ENCODE measurements at regions not wholly inside any gene's neighbourhood (a gene's known extent, or its start where the extent isn't known, plus 50 kb on each side); places are given as distances from the start of the nearest gene placed in this dataset.

DNA sequence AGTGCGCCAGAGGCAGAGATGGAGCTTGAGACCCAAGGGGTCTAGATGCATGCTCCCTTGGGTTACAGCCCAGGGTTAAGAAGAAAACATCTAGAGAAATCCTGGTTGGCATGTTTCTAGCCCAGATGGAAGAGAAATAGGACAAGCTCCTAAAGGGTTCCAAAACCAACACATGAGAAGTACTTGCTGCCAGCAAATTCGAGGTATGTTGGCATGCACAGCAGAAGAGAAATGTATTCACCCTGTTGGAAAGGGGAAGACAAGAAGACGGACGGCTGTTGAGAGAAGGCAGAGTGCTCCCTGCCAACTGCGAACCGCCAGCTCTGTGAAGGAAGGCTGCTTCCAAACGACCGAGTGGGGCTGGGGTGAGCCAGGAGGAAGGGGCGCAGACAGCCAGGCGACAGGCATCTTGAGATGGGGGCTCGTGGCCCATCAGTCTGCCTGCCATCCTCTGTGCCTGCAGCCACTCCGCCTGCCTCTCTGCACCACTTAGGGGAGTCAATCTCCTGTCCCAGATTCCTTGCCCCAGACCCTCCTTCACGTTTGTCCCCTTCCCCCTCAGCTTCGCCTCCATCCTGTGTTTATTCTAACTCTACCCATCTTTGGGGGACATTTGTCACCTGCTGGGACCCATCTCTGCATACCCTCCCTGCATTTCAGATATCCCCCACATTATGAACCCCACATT is 249.2 kb downstream of the CDC5L start:
- ChIA-PET CTCF (interaction anchor here (0.9 to 3.0 kb wide), 5 partner anchors 17 to 1078 kb away, joined by 3 to 15 read pairs (median 9); no protein-coding TSS in a partner anchor), POLR2A (no interaction called here)
- no peaks in the 10 kb centered on the region for H3K4me1 ChIP-seq (ENCODE audit: control insufficient read depth in 1 of 2, insufficient read depth in 2 of 2, low read depth in 1 of 2, low read length in 1 of 2)
- H3K27me3 ChIP-seq (ENCODE audit: insufficient read depth) = no peaks in the 10 kb centered on the region
- no peaks in the 10 kb centered on the region for H3F3A ChIP-seq (replicated peaks; ENCODE audit: insufficient read depth)
- 52% methylated on average over 14 of the region's 14 CpGs for WGBS (ENCODE audit: low lambda C conversion rate)
- no peaks in the 10 kb centered on the region for H3K36me3 ChIP-seq (replicated peaks in 1 of 2; ENCODE audit: control insufficient read depth in 1 of 2, insufficient read depth in 2 of 2, low read length in 1 of 2)
- no peak overlapping the region for H3K4me2 ChIP-seq
- no peak overlapping the region for H3K9ac ChIP-seq
- no peaks in the 10 kb centered on the region for H3K79me2 ChIP-seq (ENCODE audit: insufficient read depth)
- no peaks in the 10 kb centered on the region for H4K20me1 ChIP-seq (ENCODE audit: insufficient read depth)
- TF ChIP-seq FOXJ3 (CRISPR knock-in tag; IDR thresholded peaks at IDR 0.05) = no peak
- no peak for TF ChIP-seq GATA2 (CRISPR knock-in tag; IDR thresholded peaks at IDR 0.05)
- no peak for TF ChIP-seq USF2 (IDR thresholded peaks at IDR 0.05; ENCODE audit: borderline replicate concordance, low read depth, low read length)
- no peak for TF ChIP-seq RXRA (IDR thresholded peaks at IDR 0.05; ENCODE audit: borderline replicate concordance, low read depth)
- DNase-seq = no peak
- no peak overlapping the region for H3K4me3 ChIP-seq (ENCODE audit: low read depth in 2 of 2, low read length in 1 of 2)
- no peak overlapping the region for H3K27ac ChIP-seq (ENCODE audit: low read depth in 2 of 2, low read length in 1 of 2)
- H3K9me2 ChIP-seq = no peaks in the 10 kb centered on the region
- H3K9me3 ChIP-seq = 0 out of 2 replicates have a peak, but pooled peaks cover 3% of the 10 kb centered on the region
- no peak overlapping the region for H2AFZ ChIP-seq (ENCODE audit: low read depth)

DNA sequence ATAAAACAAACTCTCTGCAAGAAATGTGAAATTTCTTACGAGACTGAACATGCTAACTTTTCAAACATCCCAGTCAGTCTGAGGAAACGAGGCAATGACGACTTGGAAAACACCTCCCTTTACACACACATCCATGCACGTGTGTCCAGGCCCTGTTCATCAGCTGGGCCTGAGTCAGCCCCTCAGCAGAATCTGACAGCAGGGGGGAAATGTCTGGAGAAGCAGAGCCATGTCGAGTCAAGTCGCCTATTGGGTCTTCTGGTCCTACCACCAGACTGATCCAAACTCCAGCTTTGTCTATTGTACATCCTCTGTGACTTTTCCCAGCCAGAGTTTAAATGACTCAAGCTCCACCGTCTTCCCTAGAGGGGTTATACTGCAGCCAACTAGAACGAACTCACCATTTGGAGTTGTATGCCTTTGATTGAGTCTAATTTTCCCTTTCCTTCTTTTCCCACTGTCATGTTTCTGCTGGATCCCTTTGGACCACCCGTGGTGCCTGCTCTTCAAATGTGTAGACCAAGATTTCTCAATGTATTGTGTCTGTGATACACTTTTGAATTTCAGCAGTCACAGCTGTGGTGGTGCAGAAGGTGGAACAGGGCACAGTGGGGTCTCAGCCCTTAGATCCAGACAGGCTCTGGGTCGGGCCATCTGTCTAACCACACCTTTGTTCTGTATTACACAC is 254.0 kb downstream of the CDC5L start:
- H3K9me3 ChIP-seq = 0 out of 2 replicates have a peak, but pooled peaks cover 3% of the 10 kb centered on the region
- no peak overlapping the region for H3K4me2 ChIP-seq
- H3K9me2 ChIP-seq = no peaks in the 10 kb centered on the region
- no peaks in the 10 kb centered on the region for H3K36me3 ChIP-seq (replicated peaks in 1 of 2; ENCODE audit: control insufficient read depth in 1 of 2, insufficient read depth in 2 of 2, low read length in 1 of 2)
- ChIA-PET POLR2A (no interaction called here), CTCF (interaction anchor here (1.3 to 1.6 kb wide), 2 partner anchors 11 to 1073 kb away, joined by 3 to 4 read pairs; no protein-coding TSS in a partner anchor)
- no peaks in the 10 kb centered on the region for H4K20me1 ChIP-seq (ENCODE audit: insufficient read depth)
- WGBS (ENCODE audit: low lambda C conversion rate) = 67% methylated on average over 10 of the region's 10 CpGs
- H3F3A ChIP-seq (replicated peaks; ENCODE audit: insufficient read depth) = no peaks in the 10 kb centered on the region
- H3K9ac ChIP-seq = no peak overlapping the region
- H3K4me1 ChIP-seq (ENCODE audit: control insufficient read depth in 1 of 2, insufficient read depth in 2 of 2, low read depth in 1 of 2, low read length in 1 of 2) = no peaks in the 10 kb centered on the region; a peak in 1 of 4 replicates
- H3K27me3 ChIP-seq (ENCODE audit: insufficient read depth) = no peaks in the 10 kb centered on the region
- TF ChIP-seq YY1 (IDR thresholded peaks at IDR 0.05; ENCODE audit: low read depth) (no peak), TCF12 (IDR thresholded peaks at IDR 0.05) (no peak), NFIC (IDR thresholded peaks at IDR 0.05; ENCODE audit: borderline replicate concordance) (no peak), RFX5 (IDR thresholded peaks at IDR 0.05; ENCODE audit: low read length) (no peak), EZH2phosphoT487 (IDR thresholded peaks at IDR 0.05; ENCODE audit: borderline replicate concordance, low read depth) (no peak)
- TF ChIP-seq, protein P1, sequence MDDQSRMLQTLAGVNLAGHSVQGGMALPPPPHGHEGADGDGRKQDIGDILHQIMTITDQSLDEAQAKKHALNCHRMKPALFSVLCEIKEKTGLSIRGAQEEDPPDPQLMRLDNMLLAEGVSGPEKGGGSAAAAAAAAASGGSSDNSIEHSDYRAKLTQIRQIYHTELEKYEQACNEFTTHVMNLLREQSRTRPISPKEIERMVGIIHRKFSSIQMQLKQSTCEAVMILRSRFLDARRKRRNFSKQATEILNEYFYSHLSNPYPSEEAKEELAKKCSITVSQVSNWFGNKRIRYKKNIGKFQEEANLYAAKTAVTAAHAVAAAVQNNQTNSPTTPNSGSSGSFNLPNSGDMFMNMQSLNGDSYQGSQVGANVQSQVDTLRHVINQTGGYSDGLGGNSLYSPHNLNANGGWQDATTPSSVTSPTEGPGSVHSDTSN (IDR thresholded peaks at IDR 0.05) = no peak
- TF ChIP-seq, protein P2, sequence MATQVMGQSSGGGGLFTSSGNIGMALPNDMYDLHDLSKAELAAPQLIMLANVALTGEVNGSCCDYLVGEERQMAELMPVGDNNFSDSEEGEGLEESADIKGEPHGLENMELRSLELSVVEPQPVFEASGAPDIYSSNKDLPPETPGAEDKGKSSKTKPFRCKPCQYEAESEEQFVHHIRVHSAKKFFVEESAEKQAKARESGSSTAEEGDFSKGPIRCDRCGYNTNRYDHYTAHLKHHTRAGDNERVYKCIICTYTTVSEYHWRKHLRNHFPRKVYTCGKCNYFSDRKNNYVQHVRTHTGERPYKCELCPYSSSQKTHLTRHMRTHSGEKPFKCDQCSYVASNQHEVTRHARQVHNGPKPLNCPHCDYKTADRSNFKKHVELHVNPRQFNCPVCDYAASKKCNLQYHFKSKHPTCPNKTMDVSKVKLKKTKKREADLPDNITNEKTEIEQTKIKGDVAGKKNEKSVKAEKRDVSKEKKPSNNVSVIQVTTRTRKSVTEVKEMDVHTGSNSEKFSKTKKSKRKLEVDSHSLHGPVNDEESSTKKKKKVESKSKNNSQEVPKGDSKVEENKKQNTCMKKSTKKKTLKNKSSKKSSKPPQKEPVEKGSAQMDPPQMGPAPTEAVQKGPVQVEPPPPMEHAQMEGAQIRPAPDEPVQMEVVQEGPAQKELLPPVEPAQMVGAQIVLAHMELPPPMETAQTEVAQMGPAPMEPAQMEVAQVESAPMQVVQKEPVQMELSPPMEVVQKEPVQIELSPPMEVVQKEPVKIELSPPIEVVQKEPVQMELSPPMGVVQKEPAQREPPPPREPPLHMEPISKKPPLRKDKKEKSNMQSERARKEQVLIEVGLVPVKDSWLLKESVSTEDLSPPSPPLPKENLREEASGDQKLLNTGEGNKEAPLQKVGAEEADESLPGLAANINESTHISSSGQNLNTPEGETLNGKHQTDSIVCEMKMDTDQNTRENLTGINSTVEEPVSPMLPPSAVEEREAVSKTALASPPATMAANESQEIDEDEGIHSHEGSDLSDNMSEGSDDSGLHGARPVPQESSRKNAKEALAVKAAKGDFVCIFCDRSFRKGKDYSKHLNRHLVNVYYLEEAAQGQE (IDR thresholded peaks at IDR 0.05; ENCODE audit: low read depth, low read length) = no peak
- H3K4me3 ChIP-seq (ENCODE audit: low read depth in 2 of 2, low read length in 1 of 2) = no peak overlapping the region
- no peak for DNase-seq
- H2AFZ ChIP-seq (ENCODE audit: low read depth) = no peak overlapping the region
- H3K79me2 ChIP-seq (ENCODE audit: insufficient read depth) = no peaks in the 10 kb centered on the region
- H3K27ac ChIP-seq (ENCODE audit: low read depth in 2 of 2, low read length in 1 of 2) = no peak overlapping the region

All from SK-N-SH (cell line).